GM18511 (cell line): ENCODE measurements at regions not wholly inside any gene's neighbourhood (a gene's known extent, or its start where the extent isn't known, plus 50 kb on each side); places are given as distances from the start of the nearest gene placed in this dataset.

Source experiments
- ATAC-seq: cut with Tn5 transposase; IDR thresholded peaks from one replicate; pipeline ENCODE4 v1.9.1; 2021; ENCODE audit warnings: mild to moderate bottlenecking, moderate library complexity; ENCODE audit not compliant: unreplicated experiment

DNA sequence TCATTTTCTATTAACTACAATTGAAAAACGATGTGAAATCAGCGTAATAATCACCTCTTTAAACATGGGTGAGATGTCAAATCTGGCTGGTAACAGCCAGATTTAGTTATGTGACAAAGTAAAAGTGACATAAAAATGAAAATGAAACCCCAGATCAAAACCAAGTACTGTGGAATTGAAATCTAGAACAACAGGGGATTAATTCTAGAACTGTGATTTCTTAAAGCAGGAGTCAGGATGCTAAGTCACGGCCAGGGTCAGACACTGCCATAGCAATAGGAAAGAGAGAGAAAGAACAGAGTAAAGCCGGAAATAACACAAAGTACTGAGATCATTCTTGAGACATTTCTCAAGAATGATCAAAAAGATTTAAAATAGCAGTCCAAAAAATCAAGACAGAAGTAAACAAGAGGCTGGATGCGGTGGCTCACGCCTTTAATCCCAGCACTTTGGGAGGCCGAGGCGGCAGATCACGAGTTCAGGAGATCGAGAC lies 1183.7 kb upstream of the NXPH2 start:
- ATAC-seq, result no peak

GRCh38 chr2:139949242-139949972 lies 1169.2 kb upstream of the NXPH2 start:
- no peak for ATAC-seq

DNA sequence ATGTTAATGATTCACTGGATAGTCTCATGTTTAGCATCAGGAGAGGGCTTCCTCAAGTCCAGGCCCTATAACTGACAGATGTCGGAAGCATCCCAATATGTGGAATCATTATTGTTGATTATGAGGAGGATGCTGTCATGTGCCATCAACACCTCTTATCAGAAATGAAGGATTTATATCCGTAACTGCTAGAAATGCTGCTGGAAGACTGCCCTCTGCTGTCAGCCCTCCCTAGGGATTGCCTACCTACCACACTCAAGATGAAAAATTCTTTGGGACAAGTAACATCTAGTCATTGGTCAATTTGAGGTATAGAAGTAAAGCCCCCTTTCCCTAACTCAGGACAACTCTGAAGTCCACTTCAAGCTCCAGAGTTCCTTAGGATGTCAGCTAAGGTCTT lies 1166.5 kb upstream of the NXPH2 start:
- ATAC-seq, result no peak

- no peak for ATAC-seq
Measured at GRCh38 chr2:139940686-139941085, 1160.5 kb upstream of the NXPH2 start.

GRCh38 chr2:139925903-139926302 lies 1145.7 kb upstream of the NXPH2 start:
- ATAC-seq, result no peak

- no peak for ATAC-seq
Measured at GRCh38 chr2:139924070-139924469, 1143.9 kb upstream of the NXPH2 start.

GRCh38 chr2:139918982-139919381 lies 1138.8 kb upstream of the NXPH2 start:
- no peak for ATAC-seq

- ATAC-seq, result no peak
Measured at GRCh38 chr2:139917690-139918384, 1137.6 kb upstream of the NXPH2 start.

DNA sequence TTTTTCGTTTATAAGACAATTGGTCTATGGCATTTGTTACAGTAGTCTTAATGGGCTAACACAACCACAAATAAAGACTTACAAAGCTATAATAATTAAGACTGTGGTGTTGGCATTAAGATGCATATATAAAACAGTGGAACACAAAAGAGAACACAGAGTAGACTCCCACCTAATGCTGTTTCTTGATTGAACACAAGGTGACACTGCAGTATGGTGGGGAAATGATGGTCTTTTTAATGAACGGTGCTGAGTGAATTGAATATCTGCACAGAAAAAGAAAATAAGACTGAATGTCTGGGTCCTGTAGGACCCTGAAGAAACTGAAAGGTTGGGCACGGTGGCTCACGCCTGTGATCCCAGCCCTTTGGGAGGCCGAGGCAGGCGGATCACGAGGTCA lies 1136.6 kb upstream of the NXPH2 start:
- no peak for ATAC-seq

- no peak for ATAC-seq
Measured at GRCh38 chr2:139911160-139911559, 1131.0 kb upstream of the NXPH2 start.

GRCh38 chr2:139909136-139909535 lies 1128.9 kb upstream of the NXPH2 start:
- ATAC-seq, result no peak

DNA sequence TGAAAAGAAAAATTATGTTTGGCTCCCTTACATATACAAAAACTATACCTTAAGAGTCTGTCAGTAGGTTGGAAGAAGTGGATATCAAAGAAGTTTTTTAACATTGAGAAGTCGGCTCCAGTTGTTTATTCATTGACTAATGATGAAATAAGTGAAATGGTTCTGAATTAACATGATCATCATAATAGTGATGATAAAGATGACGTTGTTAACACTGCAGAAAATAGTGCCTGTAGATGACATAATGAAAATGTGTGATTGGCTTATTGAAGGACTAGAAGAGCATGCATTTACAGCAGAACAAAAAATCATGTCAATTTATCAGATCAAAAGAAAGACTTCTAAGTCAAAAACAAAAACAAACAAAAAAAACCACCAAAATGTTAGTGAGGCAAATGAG lies 1125.4 kb upstream of the NXPH2 start:
- no peak for ATAC-seq

GRCh38 chr2:139891636-139892035 lies 1111.4 kb upstream of the NXPH2 start:
- no peak for ATAC-seq

DNA sequence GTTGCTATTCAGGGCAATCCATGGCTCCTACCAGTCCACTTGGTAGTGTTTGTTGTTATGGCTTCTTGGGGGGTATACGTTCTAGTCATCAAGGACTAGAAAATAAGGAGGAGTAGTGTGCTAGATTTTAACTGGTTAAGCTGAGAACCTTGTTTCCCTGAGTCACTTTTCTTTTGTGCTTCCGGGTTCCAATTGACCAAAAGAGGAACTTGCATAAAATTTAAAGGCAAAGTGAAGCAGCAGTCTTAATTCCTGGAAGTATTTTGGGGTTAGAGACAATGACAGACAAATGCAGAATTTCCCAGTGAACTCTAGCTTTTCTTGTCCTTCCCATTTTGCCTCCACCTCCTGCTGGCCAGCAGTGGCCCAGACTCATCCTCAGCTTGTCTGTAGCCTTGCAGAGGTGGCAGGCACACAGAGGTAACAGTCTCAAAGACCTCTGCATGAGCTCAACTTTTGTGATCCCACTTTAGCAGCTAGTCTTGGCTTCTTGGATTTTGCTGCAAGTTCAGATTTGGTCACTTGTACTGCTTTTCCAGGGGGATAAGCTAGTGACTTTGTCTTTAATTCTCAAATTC lies 1105.8 kb upstream of the NXPH2 start:
- ATAC-seq, result no peak

GRCh38 chr2:139876964-139877363 lies 1096.8 kb upstream of the NXPH2 start:
- ATAC-seq, result no peak

DNA sequence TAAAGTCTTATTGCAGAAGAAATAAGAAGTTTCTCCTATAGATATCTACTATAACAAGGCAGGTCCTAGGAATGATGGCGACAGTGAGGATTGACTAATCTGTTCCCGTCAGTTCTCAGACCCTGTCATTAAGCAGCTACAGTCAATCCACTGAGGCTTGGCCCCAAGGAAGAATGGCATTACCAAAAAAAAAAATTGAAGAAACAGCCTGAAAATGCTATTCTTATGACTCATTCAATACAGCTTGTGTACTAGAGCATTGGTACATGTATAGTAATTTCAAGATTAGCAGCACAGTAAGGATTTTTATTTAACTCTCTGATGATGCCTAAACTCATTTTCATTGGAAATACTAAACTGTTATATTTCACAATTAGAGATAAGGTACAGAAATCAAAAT lies 1096.1 kb upstream of the NXPH2 start:
- ATAC-seq, result no peak

DNA sequence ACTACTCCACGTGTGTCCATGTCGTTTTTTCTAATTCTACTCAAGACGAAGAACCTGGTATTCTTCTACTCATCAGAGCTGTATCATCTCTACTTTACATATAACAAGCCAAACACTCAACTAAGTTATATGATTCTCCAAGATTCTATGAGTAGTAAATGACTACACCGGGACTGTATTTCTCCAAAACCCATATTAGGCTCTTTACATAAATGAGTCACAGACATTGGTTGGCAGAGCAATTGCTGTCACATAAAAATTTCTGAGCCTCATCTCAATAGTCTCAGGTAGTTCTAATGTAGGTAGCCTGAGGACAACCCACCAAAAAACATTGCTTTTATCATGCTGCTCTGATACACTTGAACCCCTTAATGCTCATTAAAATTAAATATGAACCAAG lies 1092.3 kb upstream of the NXPH2 start:
- no peak for ATAC-seq

GRCh38 chr2:139872032-139872431 lies 1091.8 kb upstream of the NXPH2 start:
- ATAC-seq, result no peak

- ATAC-seq, result no peak
Measured at GRCh38 chr2:139867601-139868226, 1087.5 kb upstream of the NXPH2 start.

GRCh38 chr2:139864821-139865302 lies 1084.7 kb upstream of the NXPH2 start:
- ATAC-seq, result no peak

- ATAC-seq, result no peak
Measured at GRCh38 chr2:139854769-139855483, 1074.7 kb upstream of the NXPH2 start.
